MV-4-11 (cell line): ENCODE measurements at regions not wholly inside any gene's neighbourhood (a gene's known extent, or its start where the extent isn't known, plus 50 kb on each side); places are given as distances from the start of the nearest gene placed in this dataset.
A peak's percentile ranks its signal among the peaks of the same experiment; 100 is the strongest.
"Not testable (repeated sequence)": the region's sequence is repeated elsewhere in the genome, so short reads cannot be mapped to it uniquely, and the experiment has no call there.

Experiments
- DNase-seq: peaks from one replicate; lab custom pipeline; 2025; lab: John Stamatoyannopoulos, UW

DNA sequence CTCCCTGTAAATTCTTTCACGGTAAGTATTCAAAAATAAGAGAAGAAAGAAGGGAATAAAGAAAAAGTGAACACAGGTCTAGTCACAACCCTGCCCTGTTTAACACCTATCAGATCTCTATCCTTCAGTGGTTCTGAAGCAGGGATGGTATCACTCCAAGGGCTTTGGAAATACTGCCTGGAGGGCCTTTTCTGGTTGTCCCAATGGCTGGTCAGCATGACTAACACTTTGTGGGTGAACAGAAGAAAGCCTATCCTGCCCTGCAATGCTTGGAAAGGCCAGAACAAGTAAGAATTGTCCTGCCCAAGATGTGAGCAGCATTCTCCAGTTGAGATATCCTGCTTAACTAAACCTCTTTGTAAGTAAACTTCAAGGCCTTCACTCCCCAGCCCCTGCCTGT lies 124.9 kb downstream of the TMEM167A start:
- no peak for DNase-seq

DNA sequence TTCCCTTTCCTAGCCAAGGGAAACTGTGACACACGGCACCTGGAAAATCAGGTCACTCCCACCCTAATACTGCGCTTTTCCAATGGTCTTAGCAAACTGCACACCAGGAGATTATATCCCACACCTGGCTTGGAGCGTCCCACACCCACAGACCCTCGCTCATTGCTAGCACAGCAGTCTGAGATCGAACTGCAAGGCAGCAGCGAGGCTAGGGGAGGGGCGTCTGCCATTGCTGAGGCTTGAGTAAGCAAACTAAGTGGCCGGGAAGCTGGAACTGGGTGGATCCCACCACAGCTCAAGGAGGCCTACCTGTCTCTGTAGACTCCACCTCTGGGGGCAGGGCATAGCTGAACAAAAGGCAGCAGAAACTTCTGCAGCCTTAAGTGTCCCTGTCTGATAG lies 132.9 kb downstream of the TMEM167A start:
- not testable (repeated sequence) for DNase-seq

DNA sequence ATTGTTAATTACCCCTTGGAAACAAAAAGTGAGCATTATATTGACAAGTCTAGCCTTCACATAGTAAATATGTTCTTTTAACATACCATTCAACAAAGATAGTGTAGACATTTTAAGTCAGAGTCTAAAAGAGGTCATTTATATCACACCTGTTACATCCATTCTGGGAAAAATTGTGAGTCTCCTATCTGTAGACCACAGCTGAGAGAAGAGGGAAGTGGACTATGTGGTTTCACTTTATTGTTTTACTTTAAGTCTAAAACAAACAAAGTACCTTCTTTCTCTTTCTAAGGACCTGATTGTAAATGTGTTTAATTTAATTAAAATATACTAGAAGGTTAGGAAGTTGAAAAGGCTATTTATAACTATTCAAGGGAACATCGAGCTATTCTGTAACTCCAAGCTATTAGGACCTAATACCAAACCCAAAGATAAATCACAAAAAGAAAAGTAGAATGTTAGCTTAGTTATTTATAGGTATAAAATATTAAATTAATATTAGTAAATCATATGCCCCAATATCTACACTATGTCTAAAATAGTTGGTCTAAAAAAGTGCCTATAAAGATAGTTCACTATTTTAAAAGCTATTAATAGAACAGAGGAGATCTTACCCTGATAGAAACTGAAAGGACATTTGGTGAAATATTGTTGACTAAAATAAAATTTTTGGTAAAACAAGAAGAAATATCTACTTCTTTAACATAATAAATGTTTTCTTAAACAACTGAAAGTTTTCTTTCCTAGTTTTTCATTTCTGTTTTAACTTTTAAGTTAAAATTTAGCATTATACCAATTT lies 134.9 kb downstream of the TMEM167A start:
- peak; percentile 20 for DNase-seq

DNA sequence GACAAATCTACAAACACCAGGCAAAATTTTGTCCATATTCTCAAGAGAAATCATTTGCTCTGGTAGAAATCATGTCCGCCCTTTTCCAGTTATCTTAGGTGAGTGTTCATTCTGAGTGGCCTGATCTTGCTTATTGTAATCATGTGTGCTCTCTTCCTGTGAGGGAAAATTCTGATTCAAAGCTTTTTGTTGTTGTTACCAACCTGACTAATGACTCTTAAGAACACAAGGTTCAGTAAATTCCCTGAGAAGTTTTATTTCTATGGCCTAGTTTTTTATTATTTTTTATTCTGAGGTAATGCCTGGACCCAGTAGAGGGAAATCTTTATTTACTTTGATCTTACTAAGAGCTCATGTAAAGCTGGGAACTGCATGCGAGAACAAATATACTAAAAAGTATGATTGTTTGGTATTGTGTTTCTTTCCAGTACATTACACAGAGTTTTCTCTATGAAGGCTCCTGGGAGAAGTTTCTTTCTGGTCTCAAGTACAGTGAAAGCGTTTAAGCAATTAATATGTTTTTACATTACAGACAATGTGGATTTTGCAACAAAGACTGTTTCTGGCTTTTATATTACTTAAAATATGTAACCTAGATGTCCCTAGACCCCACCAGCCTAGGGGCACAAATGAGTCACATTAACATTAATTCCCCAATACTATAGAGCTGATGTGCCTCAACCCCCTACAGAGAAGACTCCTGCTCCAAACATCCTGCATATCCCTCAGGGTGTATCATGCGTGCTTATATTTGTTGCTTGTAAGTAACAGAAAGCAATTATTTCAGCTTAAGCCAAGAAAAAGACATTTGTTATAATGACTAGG lies 138.1 kb downstream of the TMEM167A start:
- DNase-seq = no peak

DNA sequence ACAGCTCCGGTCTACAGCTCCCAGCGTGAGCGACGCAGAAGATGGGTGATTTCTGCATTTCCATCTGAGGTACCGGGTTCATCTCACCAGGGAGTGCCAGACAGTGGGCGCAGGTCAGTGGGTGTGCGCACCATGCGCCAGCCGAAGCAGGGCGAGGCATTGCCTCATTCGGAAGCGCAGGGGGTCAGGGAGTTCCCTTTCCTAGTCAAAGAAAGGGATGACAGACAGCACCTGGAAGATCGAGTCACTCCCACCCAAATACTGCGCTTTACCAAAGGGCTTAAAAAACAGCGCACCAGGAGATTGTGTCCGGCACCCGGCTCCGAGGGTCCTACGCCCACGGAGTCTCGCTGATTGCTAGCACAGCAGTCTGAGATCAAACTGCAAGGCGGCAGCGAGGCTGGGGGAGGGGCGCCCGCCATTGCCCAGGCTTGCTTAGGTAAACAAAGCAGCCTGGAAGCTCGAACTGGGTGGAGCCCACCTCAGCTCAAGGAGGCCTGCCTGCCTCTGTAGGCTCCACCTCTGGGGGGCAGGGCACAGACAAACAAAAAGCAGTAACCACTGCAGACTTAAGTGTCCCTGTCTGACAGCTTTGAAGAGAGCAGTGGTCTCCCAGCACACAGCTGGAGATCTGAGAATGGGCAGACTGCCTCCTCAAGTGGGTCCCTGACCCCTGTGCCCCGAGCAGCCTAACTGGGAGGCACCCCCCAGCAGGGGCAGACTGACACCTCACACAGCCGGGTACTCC lies 144.5 kb downstream of the TMEM167A start:
- not testable (repeated sequence) for DNase-seq

DNA sequence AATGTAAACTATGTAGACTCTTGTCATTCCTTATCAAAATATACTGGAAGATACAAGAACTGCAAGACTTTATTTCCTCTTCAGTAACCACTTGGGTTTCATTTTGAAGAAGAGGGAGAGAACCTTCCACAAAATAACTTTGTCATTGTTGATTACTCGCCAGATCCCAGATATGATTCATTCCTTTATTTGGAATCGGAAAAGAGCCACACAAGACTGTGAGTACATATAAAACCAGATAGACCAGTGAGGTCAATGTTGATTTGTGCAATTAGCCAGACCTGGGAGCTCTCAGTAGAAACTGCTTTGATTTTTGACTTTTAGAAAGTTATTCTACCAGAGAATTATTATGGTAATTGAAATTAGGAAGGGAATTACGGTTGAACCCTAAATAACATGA lies 146.1 kb downstream of the TMEM167A start:
- DNase-seq = peak; percentile 12

DNA sequence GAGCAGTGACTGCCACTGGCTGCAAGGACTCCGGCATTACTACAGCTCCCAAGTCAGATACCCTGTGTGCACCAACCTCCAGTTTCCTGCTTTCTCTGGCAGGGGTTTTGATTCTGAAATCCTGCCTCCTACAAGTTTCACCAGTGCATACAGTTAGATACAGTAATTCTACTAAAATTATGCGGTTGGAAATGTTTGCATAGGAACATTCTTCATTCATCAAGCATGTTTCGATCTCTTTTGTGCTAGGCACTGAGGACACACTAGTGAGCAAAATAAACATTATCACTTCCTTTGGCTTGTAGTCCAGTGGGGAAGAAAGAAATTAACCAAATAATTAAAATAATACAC lies 152.2 kb downstream of the TMEM167A start:
- no peak for DNase-seq

DNA sequence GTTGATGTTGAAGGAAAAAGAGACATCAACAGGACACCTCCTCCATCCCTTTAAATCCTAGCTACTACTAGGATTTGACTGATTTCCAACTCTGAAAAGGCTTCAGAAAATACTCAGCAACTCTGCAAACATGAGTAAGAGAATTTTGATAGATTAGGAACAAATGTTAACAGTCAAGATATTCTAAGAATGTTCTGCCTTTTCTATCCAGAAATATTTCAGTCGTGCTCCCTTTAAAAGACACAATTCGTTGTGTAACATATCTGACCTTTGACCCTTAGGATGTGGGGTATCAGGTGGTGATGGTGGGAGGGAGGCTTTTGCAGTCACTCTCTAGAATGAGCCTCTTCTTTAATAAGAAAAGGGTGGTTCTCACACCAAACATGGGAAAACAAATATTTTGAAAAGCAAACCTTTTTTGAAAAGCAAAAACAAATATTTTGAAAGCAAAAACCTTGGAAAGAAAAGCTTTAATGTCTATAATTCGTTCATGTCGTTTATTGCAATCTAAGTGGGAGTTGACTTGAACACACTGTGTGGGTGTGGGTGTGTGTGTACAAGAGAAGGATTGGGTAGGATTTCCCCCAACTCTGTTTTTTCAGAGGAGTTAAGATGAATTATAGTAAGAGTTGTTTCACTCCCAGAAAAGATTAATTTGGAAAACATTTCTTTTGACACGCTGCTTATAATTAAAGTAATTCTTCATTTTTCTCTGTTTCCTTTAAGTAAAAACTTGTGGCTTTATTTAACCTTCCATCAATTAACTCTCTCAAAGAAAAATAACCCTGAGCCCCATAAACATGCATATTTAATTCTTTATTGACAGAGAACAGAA lies 152.8 kb downstream of the TMEM167A start:
- no peak for DNase-seq

DNA sequence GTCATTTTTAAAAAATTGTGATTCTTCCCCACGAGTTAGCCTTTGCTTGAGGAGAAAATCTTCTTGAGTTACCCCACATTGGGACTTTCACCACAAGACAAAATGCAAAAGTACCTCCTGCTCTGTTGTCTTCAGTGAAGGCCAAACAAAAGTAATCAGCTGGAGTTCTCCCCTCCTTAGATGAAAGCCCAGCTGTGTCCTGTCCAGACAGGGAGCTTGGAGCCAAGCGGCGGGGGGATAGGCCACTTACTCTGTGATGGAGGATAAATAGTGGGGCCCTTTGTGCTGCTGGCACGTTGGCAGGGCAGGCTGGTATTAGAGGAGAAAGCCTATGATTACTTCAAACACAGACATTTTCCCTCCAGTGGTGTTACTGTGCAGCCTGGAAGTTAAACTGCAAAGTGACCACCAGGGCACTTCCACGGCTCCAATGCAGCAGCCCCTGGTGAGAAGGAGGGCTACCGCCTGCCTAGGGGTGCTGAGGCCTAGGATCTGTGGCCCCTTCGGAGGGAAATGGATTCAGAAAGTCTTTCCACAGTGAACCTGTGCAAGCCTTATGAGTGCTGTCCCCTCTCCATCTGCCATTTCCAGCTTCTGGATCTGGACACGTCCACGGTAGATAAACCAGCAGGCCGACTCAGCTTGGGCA lies 155.0 kb downstream of the TMEM167A start:
- no peak for DNase-seq

DNA sequence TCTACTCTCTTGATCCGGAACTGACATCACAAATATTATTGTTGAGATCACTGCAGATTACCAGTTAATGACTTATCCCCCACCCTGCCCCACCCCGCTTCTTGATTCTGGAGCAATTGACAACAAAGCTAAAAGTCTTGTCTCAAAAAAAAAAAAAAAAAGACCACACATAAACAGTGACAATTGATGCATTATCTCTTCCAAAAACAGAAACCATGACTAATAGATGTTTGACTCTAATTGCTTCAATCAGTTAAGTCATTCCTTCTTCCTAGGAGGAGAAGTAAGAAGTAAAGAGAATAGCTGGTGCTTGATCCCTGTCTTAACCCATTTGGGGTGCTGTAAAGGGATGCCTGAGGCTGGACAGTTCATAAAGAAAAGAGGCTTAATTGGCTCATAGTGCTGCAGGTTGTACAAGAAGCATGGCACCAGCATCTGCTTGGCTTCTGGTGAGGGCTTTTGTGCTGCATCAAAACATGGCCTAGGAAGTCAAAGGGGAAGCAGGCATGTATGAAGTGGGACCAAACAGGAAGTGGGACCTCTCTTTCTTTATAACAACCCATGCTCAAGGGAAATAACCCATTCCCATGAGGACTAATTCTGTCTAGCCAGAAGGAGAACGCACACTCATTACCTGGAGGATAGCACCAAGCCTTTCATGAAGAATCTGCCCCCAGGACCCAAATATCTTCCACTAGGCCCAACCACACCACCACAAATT lies 158.7 kb downstream of the TMEM167A start:
- peak; percentile 5 for DNase-seq

DNA sequence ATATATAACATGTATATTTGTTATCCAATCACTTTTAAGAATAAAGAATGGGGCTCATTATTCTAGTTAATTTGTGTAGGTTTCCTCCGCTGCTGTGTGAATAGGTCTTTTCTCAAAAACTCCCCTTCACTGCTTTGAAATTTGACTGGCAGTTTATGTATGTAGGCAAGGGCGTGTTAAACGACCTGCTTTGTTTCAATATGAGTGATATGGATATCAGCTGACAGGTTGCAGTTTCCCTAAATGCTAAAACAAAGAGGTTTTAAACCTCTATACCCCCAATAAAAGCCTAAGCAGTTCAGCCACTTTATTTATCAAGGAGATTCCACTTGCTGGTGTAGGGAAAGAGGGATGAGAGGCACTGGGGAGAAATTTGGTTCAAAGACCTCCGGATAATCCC lies 159.6 kb downstream of the TMEM167A start:
- no peak for DNase-seq

DNA sequence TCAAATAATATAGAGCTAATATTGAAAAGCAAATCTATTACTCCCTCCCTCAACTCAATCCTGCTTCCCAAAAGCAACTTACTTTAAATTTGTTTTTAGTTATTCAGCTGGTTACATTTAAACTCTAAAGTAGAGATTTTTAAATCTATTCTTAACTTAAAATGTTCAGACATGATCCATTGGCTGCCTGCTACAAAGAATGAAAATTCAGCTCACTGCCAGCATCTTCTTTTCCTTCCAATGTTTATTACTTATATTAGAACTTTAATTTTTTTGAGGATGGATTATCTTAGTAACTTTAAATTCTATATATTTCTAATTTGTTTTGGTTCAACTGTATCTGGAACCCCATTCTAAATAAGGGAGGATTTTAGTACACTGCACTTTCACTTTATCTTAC lies 163.2 kb downstream of the TMEM167A start:
- DNase-seq = no peak

DNA sequence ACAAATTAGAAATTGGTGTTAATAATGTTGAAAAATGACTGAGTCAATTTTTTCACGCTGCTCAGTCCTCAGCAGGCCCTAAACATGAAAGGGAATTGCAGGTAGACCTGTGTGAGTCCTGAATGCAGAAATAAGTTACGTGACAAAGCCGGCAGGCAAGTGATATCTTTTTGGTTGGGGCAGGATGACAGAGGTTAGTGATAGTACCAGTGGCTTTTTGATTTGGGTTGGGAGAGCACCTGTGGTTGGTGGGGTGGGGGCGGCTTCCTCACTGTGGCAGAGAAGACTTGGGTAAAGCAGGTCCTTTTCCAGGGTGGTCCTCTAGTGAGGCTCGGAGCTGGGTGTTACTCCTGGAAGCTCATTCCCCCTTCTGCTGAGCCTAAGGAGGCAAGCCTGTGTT lies 164.7 kb downstream of the TMEM167A start:
- DNase-seq = no peak

DNA sequence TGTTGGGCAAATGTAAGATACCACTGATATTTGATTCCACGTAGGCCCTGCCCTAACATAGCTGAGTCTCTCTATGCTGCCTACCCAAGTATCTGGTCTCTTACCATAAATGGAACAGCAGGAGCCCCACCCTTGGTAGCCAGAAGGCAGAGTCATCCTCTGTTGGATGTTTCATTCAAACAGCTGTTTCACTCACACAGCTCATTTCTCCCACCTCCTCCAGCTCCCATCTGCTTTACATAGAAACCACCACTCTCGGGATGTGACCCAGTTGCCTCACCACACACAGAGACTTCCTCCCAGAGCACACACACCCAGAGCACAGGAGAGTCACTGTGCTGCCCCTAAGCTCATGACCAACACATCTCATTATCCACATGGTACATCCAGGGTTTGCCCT lies 165.3 kb downstream of the TMEM167A start:
- peak; percentile 47 for DNase-seq

DNA sequence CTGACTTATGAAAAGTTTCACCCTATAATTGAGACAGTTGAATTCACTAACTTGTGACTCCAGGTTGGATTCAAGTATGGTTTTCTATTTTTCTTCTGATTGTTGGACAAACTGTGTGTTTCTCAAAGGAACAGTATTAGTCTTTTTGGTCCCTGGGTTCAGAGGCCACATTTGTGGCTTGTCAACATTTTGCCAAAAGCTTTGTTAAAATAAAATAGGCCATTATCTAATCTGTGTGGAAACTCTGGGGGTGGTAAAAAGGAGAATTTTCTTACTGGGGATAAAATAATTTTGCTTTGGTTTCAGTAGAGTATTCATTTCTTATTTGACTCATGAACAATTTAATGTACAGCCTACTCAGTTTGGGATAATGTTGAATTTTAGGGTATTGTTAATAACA lies 166.3 kb downstream of the TMEM167A start:
- no peak for DNase-seq

DNA sequence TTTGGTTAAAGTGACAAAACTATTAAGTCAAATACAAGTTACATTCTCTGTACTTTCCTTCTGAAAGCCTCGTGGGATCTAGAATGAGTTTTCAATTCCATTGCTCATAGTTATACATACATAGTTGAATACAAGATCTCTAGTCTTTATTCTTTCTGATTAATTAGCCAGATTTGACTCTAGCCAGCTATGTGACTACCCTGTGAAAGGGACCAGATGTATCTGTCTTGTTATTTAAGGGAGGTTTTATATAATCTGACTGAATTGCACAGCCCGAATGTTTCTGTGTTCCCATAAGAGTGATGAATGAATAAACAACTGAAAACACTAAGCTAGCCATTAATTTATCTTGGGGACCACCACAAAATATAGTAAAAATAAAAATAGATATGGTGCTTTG lies 166.7 kb downstream of the TMEM167A start:
- DNase-seq = no peak

DNA sequence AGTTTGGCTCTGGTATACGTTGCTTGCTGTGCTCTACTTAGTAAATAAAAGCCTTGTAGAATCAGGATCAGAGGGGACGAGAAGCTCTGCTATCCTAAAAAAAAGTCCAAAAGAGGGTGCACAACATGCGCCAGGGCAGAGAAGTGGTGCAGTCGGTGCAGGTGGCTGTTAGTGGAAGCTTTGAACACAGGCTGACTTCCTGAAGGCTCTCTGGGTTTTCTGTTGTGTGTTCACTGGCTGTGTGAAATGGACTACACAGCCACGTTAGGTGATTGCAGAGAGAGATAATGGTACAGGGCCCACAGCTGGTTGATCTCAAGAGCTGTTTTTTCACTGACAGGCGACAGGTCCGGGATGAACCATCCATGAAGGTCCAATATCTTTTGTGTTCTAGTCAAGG lies 167.4 kb downstream of the TMEM167A start:
- DNase-seq = no peak

DNA sequence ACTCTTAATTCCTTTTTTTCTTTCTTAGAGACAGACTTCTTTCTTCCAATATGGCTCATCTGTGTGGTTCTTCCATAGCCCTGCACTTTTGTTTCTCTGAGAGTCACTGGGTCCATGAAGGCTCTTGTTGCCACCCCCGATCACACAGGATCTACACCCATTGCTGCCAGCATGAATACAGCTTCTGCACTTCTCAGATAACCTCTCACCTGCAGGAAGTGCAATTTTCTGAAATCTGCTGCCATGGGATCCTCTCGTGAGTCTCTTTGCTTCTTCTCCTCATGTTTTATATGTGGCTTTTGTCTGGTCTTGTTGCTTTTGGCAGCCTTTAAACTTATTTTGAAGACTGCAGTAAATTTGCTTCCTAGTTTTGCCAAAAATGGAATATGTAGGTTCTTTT lies 171.2 kb downstream of the TMEM167A start:
- DNase-seq = no peak

DNA sequence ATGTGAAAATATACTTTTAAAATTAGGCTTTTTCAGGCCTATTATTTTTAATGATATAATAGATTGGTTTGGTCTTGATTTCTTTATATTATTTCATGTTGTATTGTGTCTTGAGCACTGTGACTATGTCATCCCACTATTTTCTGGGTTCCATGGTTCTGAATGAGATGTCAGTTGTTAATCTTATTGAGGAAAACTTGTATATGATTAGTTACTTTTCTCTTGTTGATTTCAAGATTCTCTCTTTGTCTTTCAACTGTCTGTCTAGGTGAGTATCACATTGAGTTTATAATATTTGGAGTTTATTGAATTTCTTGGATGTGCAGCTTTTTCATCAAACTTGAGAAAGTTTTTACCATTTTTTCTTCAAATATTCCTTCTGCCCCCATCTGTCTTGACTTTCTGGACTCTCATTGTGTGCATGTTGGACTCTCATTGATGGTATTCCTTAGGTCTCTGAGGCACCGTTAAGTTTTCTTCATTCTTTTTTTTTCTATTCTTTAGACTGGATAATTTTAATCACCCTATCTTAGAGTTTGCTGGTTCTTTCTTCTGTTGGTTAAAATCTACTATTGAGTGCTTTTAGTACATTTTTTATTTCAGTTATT lies 175.8 kb downstream of the TMEM167A start:
- DNase-seq = no peak

DNA sequence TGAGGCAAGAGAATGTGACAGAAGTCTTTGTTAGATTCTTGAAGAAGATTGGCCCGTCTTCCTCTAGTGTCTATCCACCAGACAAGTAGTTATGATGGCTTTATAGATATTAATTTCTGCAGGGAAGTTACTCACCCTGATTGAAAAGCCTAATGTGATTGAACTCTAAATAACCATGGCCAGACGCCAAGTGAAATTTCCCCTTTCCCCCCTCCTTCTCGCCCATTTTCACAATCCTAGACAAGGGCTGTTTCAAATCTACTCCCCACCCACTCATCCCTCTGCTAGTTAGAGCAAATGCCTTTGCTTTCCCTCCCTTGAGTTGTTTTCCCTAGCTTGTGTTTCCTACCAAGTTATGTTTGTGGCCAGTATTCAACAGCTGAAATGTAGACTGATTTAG lies 182.5 kb downstream of the TMEM167A start:
- no peak for DNase-seq
